AG04449 (cell line): ENCODE measurements at regions not wholly inside any gene's neighbourhood (a gene's known extent, or its start where the extent isn't known, plus 50 kb on each side); places are given as distances from the start of the nearest gene placed in this dataset.
A peak's percentile ranks its signal among the peaks of the same experiment; 100 is the strongest.

Source experiments
- CTCF ChIA-PET: fragments of 350-600 bp; formaldehyde crosslinking; extraction: SDS; loops from one replicate; lab custom pipeline; 2021; ENCODE audit warnings: antibody characterized with exemption; lab: Yijun Ruan, JAX
- POLR2A ChIA-PET: fragments of 400-600, 350-600 bp; formaldehyde crosslinking; extraction: SDS; loops from one replicate; lab custom pipeline; 2020; ENCODE audit warnings: antibody characterized with exemption, inconsistent platforms; lab: Yijun Ruan, JAX
- DNase-seq: peaks from one replicate; pipeline ENCODE4 v3.0.0-alpha.2; 2010; ENCODE audit warnings: low read depth, low spot score
- H3K4me3 ChIP-seq: 2 replicates; pipeline ENCODE4 v1.5.1; 2011; ENCODE audit warnings: low read depth, mild to moderate bottlenecking, control low read depth, low read length
- CTCF ChIP-seq: IDR thresholded peaks from one replicate; pipeline ENCODE4 v1.5.1; 2011; ENCODE audit warnings: mild to moderate bottlenecking, moderate library complexity, low read length, control low read depth, inconsistent platforms; ENCODE audit not compliant: insufficient read depth; ENCODE audit errors: missing control alignments

GRCh38 chr13:34352958-34353357 lies 535.0 kb downstream of the RFC3 start:
- TF ChIP-seq CTCF = no peak
- ChIA-PET POLR2A (interaction anchor here (0.6 kb wide), 1 partner anchor 10 kb away, joined by 3 read pairs; no protein-coding TSS in a partner anchor), CTCF (no interaction called here)
- no peak for DNase-seq
- no peak overlapping the region for H3K4me3 ChIP-seq

- no peak overlapping the region for H3K4me3 ChIP-seq
- TF ChIP-seq CTCF = no peak
- ChIA-PET CTCF (interaction anchor here (0.6 to 1.6 kb wide), 2 partner anchors 12 to 201 kb away, joined by 3 read pairs; no protein-coding TSS in a partner anchor), POLR2A (interaction anchor here (1.3 kb wide), 1 partner anchor 8 kb away, joined by 6 read pairs; no protein-coding TSS in a partner anchor)
- no peak for DNase-seq
These were observed 538.9 kb downstream of the RFC3 start for GRCh38 chr13:34356686-34357434.

- ChIA-PET CTCF (interaction anchor here (0.6 to 1.6 kb wide), 2 partner anchors 13 to 202 kb away, joined by 3 read pairs; no protein-coding TSS in a partner anchor), POLR2A (interaction anchor here (1.3 kb wide), 1 partner anchor 8 kb away, joined by 6 read pairs; no protein-coding TSS in a partner anchor)
- TF ChIP-seq CTCF = no peak
- no peak overlapping the region for H3K4me3 ChIP-seq
- peak; percentile 42 for DNase-seq
These were observed 539.7 kb downstream of the RFC3 start for GRCh38 chr13:34357435-34358232.

- peak; percentile 66 for DNase-seq
- H3K4me3 ChIP-seq = no peak overlapping the region
- ChIA-PET POLR2A (no interaction called here), CTCF (no interaction called here)
- no peak for TF ChIP-seq CTCF
These were observed 541.0 kb downstream of the RFC3 start for GRCh38 chr13:34358811-34359513.

GRCh38 chr13:34360702-34361101 lies 542.8 kb downstream of the RFC3 start:
- no peak for TF ChIP-seq CTCF
- ChIA-PET CTCF (no interaction called here), POLR2A (no interaction called here)
- DNase-seq = no peak
- H3K4me3 ChIP-seq = no peak overlapping the region
